Glutamatergic neuron (in vitro differentiated cells): ENCODE measurements at regions not wholly inside any gene's neighbourhood (a gene's known extent, or its start where the extent isn't known, plus 50 kb on each side); places are given as distances from the start of the nearest gene placed in this dataset.
A peak's percentile ranks its signal among the peaks of the same experiment; 100 is the strongest.

Experiments
- DNase-seq: peaks from one replicate; pipeline ENCODE4 v3.0.0; 2022
- H3K27ac Mint-ChIP-seq: one replicate; pipeline ENCODE4 v1.8.0; 2020; ENCODE audit warnings: mild to moderate bottlenecking, mixed read lengths, inconsistent platforms; ENCODE audit not compliant: unreplicated experiment
- H3K27me3 Mint-ChIP-seq: one replicate; pipeline ENCODE4 v1.8.0; 2020; ENCODE audit warnings: mild to moderate bottlenecking, moderate library complexity, mixed read lengths, inconsistent platforms; ENCODE audit not compliant: unreplicated experiment
- H3K36me3 Mint-ChIP-seq: one replicate; pipeline ENCODE4 v1.8.0; 2020; ENCODE audit warnings: mild to moderate bottlenecking, mixed read lengths, inconsistent platforms; ENCODE audit not compliant: unreplicated experiment
- H3K4me1 Mint-ChIP-seq: one replicate; pipeline ENCODE4 v1.8.0; 2020; ENCODE audit warnings: mild to moderate bottlenecking, low read depth, mixed read lengths, inconsistent platforms; ENCODE audit not compliant: unreplicated experiment
- H3K4me3 Mint-ChIP-seq: one replicate; pipeline ENCODE4 v1.8.0; 2020; ENCODE audit warnings: mild to moderate bottlenecking, mixed read lengths, inconsistent platforms; ENCODE audit not compliant: unreplicated experiment
- H3K9me3 Mint-ChIP-seq: one replicate; pipeline ENCODE4 v1.8.0; 2020; ENCODE audit warnings: mild to moderate bottlenecking, moderate library complexity, mixed read lengths, inconsistent platforms; ENCODE audit not compliant: unreplicated experiment
- TF ChIP-seq, protein P1 (sequence below): fragments of 200-600 bp; sonication (generic); IDR thresholded peaks from one replicate; pipeline ENCODE4 v1.5.0; 2021; ENCODE audit not compliant: partially characterized antibody, unreplicated experiment

DNA sequence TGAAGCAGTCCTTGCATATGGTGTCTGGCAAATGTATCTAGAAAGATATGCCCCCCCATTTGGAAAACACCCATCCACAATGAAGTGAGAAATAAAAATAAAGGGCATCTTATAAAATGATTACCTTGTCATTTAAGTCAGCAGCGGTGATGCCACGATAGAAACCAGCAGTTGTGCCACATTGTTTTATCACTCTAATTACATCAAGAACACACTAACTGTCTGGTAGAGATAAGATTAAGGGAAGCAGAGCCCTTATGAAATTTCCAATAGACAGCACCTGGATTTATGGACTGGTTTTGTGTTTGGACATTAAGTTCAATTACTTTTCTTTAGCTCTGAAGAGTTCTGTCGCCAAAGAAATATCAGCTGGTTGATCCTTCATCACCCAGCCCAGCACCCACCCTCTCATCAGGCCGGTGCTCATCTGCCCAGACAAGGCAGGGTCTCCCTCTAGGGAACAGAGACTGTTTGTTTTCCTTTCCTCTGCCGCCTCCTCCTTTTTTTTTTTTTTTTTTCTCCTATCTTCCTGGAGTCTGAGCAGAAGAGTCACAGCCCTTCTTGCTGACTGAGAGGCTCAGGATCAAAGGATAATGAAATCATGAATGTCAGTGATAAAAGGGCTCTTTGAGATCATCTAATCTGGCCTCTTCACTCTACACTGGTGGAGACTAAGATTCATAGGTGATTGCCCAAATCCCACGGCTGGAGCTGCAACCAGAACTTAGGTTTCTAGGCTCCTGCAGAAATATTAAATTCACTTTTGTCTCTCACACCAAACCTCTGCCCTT, 464.1 kb downstream of the NTRK3 start:
- DNase-seq: no peak
- Mint-ChIP-seq H3K27ac (no peak overlapping the region), H3K27me3 (no peaks in the 10 kb centered on the region), H3K36me3 (no peaks in the 10 kb centered on the region), H3K4me1 (peaks cover 4% of the 10 kb centered on the region), H3K9me3 (no peaks in the 10 kb centered on the region), H3K4me3 (no peak overlapping the region)
- TF ChIP-seq, protein P1, sequence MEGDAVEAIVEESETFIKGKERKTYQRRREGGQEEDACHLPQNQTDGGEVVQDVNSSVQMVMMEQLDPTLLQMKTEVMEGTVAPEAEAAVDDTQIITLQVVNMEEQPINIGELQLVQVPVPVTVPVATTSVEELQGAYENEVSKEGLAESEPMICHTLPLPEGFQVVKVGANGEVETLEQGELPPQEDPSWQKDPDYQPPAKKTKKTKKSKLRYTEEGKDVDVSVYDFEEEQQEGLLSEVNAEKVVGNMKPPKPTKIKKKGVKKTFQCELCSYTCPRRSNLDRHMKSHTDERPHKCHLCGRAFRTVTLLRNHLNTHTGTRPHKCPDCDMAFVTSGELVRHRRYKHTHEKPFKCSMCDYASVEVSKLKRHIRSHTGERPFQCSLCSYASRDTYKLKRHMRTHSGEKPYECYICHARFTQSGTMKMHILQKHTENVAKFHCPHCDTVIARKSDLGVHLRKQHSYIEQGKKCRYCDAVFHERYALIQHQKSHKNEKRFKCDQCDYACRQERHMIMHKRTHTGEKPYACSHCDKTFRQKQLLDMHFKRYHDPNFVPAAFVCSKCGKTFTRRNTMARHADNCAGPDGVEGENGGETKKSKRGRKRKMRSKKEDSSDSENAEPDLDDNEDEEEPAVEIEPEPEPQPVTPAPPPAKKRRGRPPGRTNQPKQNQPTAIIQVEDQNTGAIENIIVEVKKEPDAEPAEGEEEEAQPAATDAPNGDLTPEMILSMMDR: no peak

DNA sequence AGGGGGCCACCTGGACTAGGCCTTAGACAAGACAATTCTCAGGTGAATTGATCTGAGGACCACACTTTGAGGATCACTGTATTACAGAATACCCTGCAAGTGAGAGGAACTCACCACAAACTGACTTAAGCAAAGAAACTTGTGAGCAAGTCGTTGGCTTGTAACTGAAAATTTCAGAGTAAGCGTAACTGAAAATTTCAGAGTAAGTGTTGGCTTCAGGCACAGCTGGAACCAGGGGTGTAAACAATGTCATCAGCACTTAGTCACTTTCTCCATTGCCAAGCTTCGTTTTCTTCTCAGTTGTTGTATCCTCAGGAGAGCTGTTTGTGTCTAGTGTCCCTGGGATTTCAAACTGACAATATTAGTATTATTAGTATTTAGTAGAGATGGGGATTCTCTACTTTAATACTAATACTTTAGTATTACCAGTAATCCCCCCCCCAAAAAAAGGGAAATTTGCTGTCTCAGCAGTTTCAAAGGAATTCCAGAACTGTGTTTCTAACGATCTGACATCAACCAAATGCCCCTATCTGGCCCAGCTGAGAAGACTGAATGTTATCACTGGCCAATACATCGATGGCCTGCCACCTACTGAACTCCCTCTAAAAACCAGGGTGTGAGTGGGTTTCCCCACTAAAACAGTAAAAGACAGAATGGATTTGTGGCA, 474.4 kb downstream of the NTRK3 start:
- Mint-ChIP-seq H3K9me3 (no peaks in the 10 kb centered on the region), H3K27ac (no peak overlapping the region), H3K27me3 (no peaks in the 10 kb centered on the region), H3K4me1 (peaks cover 16% of the 10 kb centered on the region), H3K4me3 (no peak overlapping the region), H3K36me3 (no peaks in the 10 kb centered on the region)
- no peak for DNase-seq
- TF ChIP-seq, protein P1: no peak

DNA sequence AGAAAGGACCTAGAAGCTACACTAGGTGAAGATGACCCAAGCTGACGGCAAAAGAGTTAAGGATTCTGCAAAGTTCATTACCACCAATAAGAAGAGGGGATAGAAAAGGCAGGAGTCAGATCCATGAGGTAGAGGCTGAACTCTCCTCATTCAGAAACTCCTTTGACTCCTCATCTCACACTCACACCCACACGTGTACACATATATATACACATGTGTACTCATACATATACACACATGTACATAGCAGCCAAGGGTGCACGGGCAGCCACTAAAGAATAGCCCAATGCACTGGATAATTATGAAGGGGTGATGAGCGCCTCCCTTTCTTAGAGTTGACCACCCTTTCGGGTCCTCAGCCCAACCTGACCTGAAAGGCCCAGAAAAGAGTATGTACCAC, 476.8 kb downstream of the NTRK3 start:
- no peaks in the 10 kb centered on the region for H3K9me3 Mint-ChIP-seq
- H3K4me1 Mint-ChIP-seq: peaks cover 21% of the 10 kb centered on the region
- H3K27me3 Mint-ChIP-seq: peaks cover 2% of the 10 kb centered on the region
- no peak overlapping the region for H3K27ac Mint-ChIP-seq
- no peaks in the 10 kb centered on the region for H3K36me3 Mint-ChIP-seq
- DNase-seq: no peak
- no peak overlapping the region for H3K4me3 Mint-ChIP-seq
- TF ChIP-seq, protein P1: no peak

DNA sequence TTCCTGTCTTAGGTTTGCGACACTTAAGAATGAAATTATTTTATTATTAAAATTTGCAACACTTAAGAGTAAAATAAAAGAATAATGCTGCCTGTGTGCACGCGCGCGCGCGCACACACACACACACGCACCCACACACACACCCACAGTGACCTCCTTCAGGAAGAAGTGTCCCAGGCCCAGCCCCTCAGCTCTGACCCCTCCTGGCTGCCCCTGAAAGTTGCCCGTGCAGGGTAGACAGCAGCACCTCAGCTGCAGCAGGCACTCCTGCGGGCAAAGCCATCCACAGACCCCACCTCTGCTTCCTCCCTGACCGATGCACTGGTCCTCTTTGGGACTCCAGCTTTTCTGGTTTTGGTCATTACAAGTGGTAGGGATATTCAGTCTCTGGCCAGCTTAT, 478.2 kb downstream of the NTRK3 start:
- TF ChIP-seq, protein P1: no peak
- peaks cover 2% of the 10 kb centered on the region for H3K27me3 Mint-ChIP-seq
- H3K9me3 Mint-ChIP-seq: no peaks in the 10 kb centered on the region
- no peak overlapping the region for H3K27ac Mint-ChIP-seq
- DNase-seq: no peak
- no peak overlapping the region for H3K4me3 Mint-ChIP-seq
- no peaks in the 10 kb centered on the region for H3K36me3 Mint-ChIP-seq
- H3K4me1 Mint-ChIP-seq: peaks cover 13% of the 10 kb centered on the region

DNA sequence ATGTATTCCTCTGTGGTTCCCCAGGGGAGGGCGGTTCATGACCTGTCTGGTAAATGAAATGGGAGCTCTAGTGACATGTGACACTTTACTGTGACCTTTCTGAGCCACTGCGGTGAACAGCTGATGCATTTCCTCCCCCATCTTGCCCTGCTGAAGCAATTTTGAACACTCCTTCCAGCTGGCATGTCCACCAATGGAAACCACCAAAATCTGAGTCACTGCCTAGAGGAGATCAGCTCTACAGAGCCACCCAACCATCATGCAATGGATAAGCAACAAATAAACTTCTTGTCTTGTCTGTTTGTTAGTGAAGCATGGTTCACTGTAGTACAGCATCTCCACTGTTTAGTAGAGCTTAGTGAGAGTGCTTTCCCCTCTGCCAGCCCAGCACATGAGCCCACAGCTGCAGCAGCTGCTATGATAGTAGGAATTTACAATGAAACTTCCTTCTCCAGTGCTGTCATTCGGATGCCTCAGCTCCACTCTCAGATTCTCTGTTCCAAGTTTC, 479.4 kb downstream of the NTRK3 start:
- TF ChIP-seq, protein P1: no peak
- H3K9me3 Mint-ChIP-seq: no peaks in the 10 kb centered on the region
- peaks cover 11% of the 10 kb centered on the region for H3K4me1 Mint-ChIP-seq
- peak; percentile 29 for DNase-seq
- peaks cover 1% of the 10 kb centered on the region for H3K36me3 Mint-ChIP-seq
- H3K4me3 Mint-ChIP-seq: no peak overlapping the region
- H3K27ac Mint-ChIP-seq: no peak overlapping the region
- H3K27me3 Mint-ChIP-seq: peaks cover 4% of the 10 kb centered on the region
